HG03280 (cell line): ENCODE measurements at regions not wholly inside any gene's neighbourhood (a gene's known extent, or its start where the extent isn't known, plus 50 kb on each side); places are given as distances from the start of the nearest gene placed in this dataset.

ENCODE experiments used
- ATAC-seq: cut with Tn5 transposase; IDR thresholded peaks from one replicate; pipeline ENCODE4 v1.9.1; 2021; ENCODE audit warnings: mild to moderate bottlenecking, moderate library complexity; ENCODE audit not compliant: unreplicated experiment

GRCh38 chr21:25338415-25338814 lies 268.9 kb downstream of the MRPL39 start:
- no peak for ATAC-seq

DNA sequence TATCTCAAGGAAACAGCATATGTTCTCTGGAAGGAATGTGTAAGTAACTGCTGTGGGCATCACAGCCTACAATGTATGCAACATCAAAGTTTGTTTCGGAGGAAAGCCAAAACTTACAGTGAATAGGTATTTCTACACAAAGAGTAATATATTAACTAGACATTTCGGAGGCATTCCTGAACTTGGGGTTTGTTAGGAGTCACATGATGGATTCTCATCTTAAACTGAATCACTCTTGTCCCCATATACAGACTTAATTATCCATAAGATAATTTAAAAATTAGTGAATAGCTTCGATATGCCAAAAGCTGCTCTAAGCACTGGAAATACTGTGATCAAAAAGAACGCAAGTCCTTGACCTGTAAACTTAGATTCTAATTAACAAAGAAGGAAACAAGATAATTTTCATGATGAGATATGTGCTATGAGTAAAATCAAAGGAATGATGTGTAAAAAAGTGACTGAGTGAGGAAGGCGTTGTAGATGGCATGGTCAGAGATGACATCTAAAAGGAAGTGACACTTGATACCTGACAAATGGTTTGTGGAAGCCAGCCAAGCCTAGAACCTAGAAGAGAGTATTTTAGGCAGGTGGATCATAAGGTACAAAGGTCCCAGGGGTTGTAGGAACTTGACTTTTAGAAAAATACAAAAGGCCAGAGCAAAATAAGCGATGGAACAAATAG lies 273.1 kb downstream of the MRPL39 start:
- ATAC-seq, result no peak

- ATAC-seq, result no peak
These were observed 276.0 kb downstream of the MRPL39 start for GRCh38 chr21:25331286-25331685.

DNA sequence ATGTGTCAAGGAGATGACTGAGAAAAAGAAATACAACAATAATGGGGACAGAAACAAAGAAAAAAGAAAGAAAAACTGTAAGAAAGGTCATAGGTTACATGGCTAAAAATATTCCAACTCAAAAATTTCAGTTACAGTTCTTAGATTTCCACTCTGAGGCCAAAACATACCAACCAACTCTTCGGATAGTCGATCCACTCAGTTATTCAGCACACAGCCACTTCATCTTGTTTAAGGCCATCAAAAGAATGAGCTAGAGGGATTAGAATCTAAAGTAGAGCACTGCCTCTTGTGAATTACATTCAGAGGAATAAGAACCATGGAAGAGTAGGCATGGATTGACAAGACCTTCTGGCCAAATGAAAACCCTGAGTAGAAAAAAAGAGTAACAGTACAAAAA lies 277.0 kb downstream of the MRPL39 start:
- ATAC-seq, result no peak

DNA sequence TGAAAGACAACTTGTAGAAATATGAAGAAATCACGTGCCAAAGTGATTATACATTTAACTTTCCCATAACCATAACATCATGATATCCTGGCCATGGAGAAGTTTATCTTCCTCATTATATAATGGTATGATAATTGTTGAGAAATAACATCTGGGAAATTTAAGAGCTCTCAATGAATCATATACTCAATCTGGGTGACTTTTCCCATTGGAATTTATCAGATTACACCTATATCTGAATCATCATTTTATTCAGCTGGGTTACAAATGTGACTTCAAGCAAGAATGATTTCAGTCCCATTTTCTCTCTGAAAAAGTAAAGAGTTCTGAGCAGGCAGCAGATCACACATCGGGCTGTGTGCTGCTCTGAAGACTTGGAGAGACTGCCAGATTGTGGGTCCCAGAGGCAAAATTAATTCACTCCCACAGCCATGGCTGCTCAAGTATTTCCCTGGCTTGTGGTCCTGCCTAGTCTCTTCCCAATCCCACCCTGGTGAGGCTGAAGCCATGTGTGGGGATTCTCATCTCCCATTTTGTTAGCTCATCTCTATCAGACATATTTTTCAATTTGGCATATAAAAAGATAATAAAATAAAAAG lies 278.0 kb downstream of the MRPL39 start:
- no peak for ATAC-seq

DNA sequence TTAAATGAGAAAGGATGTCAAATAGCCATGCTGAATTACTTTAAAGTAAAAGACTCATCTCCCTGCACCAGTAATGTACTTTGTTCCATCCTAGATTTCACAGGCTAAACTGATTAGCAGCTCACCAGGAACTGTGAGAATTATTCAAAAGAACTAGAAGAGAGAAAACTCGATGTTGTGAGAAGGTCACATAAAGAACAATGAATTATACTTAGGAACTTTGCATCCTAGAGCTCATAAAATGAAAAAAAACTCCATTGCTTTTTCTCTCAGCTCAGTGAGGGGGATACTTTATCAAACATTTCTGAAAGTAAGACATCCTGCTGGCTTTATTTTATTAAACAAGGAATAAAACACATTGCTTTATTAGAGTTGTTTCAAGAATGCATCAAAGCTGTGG lies 278.5 kb downstream of the MRPL39 start:
- no peak for ATAC-seq

DNA sequence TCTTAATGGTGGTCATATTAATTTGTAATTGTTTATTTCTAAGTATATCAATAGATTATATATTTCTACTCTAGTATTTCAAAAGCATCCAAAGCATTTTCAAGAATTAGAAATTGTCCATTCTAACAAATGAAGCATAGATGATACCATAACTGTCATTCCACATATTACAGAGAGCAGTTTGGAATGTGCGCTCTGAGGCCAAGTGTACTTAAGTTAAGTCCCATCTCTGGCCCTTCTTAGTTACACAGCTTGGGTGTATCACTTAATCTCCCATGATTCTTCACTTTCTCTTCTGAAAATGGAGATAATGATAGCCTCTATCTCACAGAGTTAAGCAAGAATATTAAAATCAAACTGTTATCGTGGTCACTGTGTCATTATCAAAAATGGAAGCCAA lies 281.1 kb downstream of the MRPL39 start:
- ATAC-seq, result no peak

DNA sequence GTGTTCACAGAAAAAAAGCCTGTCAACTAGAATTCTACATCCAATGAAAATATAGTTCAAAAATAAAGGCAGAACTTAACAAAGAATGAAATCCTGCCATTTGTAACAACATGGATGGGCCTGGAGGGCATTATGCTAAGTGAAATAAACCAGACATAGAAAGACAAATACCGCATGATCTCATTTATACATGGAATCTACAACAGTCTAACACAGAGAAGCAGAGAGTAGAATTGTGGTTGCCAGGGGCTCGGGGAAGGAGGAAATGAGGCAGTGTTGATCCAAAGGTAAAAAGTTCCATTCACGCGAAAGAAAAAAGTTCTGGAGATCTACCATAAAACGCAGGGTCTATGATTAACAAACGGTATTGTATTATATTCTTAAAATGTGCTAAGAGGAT lies 282.6 kb downstream of the MRPL39 start:
- ATAC-seq, result no peak

DNA sequence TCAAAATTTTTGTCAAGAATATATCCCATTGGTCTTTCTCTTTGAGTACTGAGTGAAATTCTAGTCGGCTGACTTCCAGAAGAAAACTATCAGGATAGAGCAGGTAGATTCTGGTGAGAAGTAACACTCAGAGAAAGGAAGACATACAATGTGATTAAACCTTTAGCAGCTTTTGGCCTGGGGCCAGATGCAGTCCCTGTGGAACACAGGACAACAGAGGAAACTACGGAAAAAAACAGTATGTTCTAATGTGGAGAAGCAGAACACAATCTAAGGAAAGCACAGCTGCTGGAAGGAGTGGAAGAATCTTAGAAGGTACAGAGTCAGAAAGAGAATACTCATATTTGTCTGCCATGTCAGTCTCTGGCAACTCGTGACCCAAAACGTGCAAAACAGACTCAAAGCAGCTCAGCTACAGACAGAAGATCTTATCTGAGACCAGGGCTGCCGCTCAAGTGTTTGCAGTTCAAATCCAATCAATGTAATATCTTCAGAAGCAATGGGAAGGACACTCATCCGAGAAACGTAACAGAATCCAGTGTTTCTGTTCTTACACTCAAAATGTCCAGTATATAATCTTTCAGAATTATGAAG lies 283.8 kb downstream of the MRPL39 start:
- ATAC-seq, result no peak

GRCh38 chr21:25314247-25314646 lies 293.0 kb downstream of the MRPL39 start:
- no peak for ATAC-seq

- ATAC-seq, result no peak
These were observed 293.5 kb downstream of the MRPL39 start for GRCh38 chr21:25313829-25314228.

DNA sequence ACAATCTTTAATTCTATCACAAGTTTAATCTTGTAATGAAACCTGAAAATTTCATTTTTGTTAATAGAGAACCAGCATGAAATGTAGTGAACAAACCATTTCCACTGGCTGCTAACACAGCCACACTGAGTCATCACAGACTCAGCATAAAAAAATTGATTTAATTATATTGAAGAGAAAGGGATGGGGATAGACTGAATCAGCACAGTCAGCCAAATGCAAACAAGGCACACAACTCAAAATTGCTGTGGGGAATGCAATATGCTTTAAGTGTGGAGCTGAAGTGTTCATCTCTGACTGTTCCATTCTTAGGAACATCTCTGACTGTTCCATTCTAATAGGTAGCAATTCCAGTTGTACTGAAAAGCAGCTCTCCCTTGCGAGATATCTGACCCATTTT lies 299.8 kb downstream of the MRPL39 start:
- ATAC-seq, result no peak

DNA sequence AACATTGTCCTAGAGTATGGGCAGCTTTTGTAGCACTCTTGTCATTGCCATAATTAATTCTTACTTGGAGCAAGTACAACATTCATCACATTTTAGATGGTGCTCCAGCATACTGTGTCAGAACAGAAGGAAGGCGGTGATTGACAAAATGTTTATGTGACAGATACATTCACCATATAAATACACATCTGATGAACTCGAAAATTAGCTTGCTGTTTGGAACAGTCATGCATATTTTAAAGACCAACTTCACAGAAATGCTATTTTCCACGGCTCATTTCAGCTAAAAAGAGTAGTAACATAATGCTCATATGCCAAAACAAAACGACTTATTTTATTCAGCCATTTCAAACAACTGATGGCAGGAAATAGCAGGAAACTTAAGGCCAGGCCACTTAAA lies 302.7 kb downstream of the MRPL39 start:
- no peak for ATAC-seq

DNA sequence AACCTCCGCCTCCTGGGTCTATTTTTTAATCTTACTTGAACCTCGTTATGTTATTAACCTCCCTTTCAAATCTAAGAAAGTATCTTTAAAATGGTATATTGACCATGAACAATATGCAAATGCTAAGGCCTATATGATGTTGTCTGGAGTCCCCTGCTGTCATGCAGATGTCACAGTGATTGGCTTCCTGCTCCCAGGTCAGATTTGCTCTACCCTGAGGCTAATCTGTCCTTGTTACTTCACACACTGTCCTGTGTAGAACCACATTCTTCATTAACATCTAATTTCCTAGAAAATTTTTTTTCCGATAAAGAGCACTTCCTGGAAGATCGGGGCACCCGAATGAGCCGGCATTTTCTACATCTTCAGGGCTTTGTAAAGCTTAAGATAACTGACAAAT lies 306.6 kb downstream of the MRPL39 start:
- no peak for ATAC-seq

DNA sequence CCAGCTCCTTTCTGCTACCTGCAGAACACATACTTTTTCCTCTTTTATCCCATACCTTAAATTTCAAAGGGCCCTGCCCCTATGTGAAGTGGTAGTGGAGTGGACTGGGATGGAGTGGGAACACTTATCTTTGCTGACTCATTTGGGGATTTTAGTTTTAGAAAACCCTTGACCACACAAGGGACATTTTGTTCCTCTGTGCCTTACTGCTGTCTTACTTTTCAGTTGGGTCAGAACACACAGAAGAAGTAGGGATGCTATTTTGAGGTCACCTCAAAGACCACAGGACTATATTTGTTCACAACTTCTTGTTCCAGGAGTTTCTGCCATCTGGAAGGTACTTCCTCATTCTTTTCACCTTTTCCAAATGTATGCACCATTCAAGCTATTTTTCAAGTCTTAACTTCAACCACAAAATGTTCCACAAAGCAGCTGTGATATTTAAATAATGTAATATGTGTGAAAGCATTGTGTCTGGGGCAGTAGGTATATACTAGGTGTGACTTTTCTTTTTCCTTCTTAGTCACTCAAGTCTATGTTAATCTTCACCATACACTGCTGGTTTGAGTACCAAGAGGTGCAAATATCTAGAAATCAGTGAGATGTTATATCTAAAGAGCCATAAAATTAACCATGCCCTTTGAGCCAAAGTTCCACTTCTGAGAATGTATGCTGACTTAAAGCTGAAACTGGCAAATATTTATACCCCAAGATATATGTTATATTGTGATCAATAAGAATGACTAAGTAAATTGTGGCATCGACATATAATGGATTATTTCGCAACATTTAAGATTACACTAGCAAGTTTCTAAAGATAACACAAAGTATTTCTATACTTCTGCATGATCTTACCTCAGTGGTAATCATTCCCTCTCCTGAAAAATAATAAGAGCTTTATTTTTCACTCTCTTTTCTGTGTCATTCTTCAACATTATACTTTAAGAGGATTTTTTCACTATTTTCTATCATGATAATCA lies 308.5 kb downstream of the MRPL39 start:
- ATAC-seq, result peak; percentile 72

- no peak for ATAC-seq
These were observed 310.2 kb downstream of the MRPL39 start for GRCh38 chr21:25297117-25297516.

DNA sequence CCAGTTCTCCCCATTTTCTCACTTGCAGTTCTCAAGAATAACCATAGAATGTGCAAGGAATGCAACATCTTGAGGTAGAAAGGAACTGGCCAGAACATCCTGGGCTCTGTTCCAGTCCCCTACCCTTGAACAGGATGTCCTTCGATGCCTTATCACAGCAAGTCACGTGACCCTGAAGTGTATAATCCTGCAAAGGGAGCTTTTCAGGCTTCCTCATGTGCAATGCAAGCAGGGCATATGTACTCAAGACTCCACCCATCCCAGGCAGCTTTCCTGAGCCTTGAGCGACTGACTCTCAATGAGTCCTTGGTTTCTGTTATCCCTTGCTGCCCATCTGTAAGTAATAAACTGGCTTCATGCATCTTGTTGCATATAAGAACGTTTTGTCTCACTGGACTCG lies 311.0 kb downstream of the MRPL39 start:
- no peak for ATAC-seq

GRCh38 chr21:25292396-25292795 lies 314.9 kb downstream of the MRPL39 start:
- ATAC-seq, result no peak

DNA sequence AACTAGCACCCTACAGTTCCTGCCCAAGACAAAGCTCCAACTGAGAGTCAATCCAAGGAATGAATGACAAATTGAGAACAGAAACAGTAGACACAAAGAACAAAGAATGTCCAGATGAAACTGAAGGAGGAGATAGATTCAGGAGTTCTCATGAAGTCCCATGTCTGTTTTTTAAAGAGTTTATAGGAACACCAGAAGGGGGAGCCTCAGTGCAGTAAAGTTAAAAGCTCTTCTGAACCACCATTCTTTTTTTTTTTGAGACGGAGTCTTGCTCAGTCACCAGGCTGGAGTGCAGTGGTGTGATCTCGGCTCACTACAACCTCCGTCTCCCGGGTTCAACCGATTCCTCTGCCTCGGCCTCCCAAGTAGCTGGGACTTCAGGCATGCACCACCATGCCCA lies 323.6 kb downstream of the MRPL39 start:
- ATAC-seq, result peak; percentile 79

DNA sequence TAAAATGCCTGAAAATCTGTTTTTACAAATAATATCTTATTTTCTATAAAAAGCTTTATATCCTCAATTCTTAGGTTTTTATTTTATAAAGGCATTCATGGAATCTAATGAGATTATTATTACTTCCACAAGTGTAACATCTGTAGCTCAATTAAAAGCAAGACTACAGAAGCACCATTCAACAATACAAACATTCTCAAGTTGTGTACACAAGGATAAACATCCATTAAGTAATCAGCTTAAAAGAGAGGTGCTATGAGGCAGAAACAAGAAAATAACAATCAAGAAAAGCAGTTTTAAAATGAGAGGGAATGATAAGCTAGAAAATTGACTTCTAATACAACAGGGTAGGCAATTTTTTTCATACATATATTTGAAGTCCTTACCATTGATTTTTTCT lies 326.1 kb downstream of the MRPL39 start:
- no peak for ATAC-seq

GRCh38 chr21:25280061-25280460 lies 327.2 kb downstream of the MRPL39 start:
- ATAC-seq, result no peak
